SK-N-MC (cell line): ENCODE measurements at regions not wholly inside any gene's neighbourhood (a gene's known extent, or its start where the extent isn't known, plus 50 kb on each side); places are given as distances from the start of the nearest gene placed in this dataset.

Source experiments
- DNase-seq: peaks from one replicate; pipeline ENCODE4 v3.0.0-alpha.2; 2011; ENCODE audit warnings: low read depth, low spot score
- H3K27ac ChIP-seq: fragments of 200-600 bp; sonication (generic); 2 replicates; pipeline ENCODE4 v1.5.1; 2016; ENCODE audit warnings: mixed run types
- H3K36me3 ChIP-seq: fragments of 200-600 bp; sonication (generic); 2 replicates; pipeline ENCODE4 v1.6.1; 2017; ENCODE audit warnings: antibody characterized with exemption, low read length, mixed read lengths; ENCODE audit not compliant: insufficient read depth
- H3K4me3 ChIP-seq: fragments of 200-600 bp; sonication (generic); 2 replicates; pipeline ENCODE4 v1.5.1; 2016
- H3K9ac ChIP-seq: fragments of 200-600 bp; sonication (generic); 2 replicates; pipeline ENCODE4 v1.8.0; 2017; ENCODE audit warnings: mixed run types, mixed read lengths; ENCODE audit not compliant: insufficient read length
- H3K9me3 ChIP-seq: fragments of 200-600 bp; sonication (generic); 2 replicates; pipeline ENCODE4 v1.6.1; 2017; ENCODE audit warnings: low read depth, mild to moderate bottlenecking, antibody characterized with exemption, low read length, moderate library complexity, mixed read lengths
- EZH2 ChIP-seq: fragments of 200-600 bp; sonication (generic); IDR thresholded peaks from one replicate; pipeline ENCODE4 v1.6.1; 2017; ENCODE audit warnings: antibody characterized with exemption
- FOXP2 ChIP-seq: optimal IDR thresholded peaks from 2 replicates; pipeline ENCODE3; 2011; ENCODE audit warnings: mild to moderate bottlenecking, moderate library complexity; ENCODE audit not compliant: insufficient read depth; ENCODE audit errors: extremely low read length, control extremely low read depth
- POLR2AphosphoS5 ChIP-seq: IDR thresholded peaks from 2 replicates; pipeline ENCODE4 v1.6.1; 2012; ENCODE audit warnings: mild to moderate bottlenecking, low read depth, low read length, borderline replicate concordance

GRCh38 chr12:115898670-115899069, 378.8 kb downstream of the MED13L start:
- Histone ChIP-seq H3K4me3 (no peak overlapping the region), H3K9me3 (no peaks in the 10 kb centered on the region), H3K36me3 (no peaks in the 10 kb centered on the region), H3K9ac (no peak overlapping the region), H3K27ac (no peak overlapping the region)
- TF ChIP-seq FOXP2, result no peak
- no peak for TF ChIP-seq POLR2AphosphoS5
- TF ChIP-seq EZH2, result no peak
- DNase-seq, result no peak

- no peak for TF ChIP-seq FOXP2
- no peak for TF ChIP-seq EZH2
- no peak for TF ChIP-seq POLR2AphosphoS5
- no peaks in the 10 kb centered on the region for H3K36me3 ChIP-seq
- DNase-seq, result no peak
- H3K4me3 ChIP-seq, result no peak overlapping the region
- H3K9me3 ChIP-seq, result no peaks in the 10 kb centered on the region
- no peak overlapping the region for H3K27ac ChIP-seq
- H3K9ac ChIP-seq, result no peak overlapping the region
Measured at GRCh38 chr12:115897729-115898128, 379.8 kb downstream of the MED13L start.

- Histone ChIP-seq H3K36me3 (no peaks in the 10 kb centered on the region), H3K9ac (no peak overlapping the region), H3K4me3 (no peak overlapping the region), H3K27ac (no peak overlapping the region), H3K9me3 (no peaks in the 10 kb centered on the region)
- DNase-seq, result no peak
- TF ChIP-seq EZH2 (no peak), FOXP2 (no peak), POLR2AphosphoS5 (no peak)
Measured at GRCh38 chr12:115895247-115895646, 382.2 kb downstream of the MED13L start.

GRCh38 chr12:115891556-115892164, 385.8 kb downstream of the MED13L start:
- DNase-seq, result no peak
- Histone ChIP-seq H3K36me3 (no peaks in the 10 kb centered on the region), H3K27ac (no peak overlapping the region), H3K4me3 (no peak overlapping the region), H3K9me3 (no peaks in the 10 kb centered on the region), H3K9ac (no peak overlapping the region)
- TF ChIP-seq FOXP2, result no peak
- TF ChIP-seq EZH2, result no peak
- TF ChIP-seq POLR2AphosphoS5, result no peak

GRCh38 chr12:115886666-115887065, 390.8 kb downstream of the MED13L start:
- H3K27ac ChIP-seq, result no peak overlapping the region
- TF ChIP-seq EZH2 (no peak), FOXP2 (no peak), POLR2AphosphoS5 (no peak)
- H3K9me3 ChIP-seq, result no peaks in the 10 kb centered on the region
- DNase-seq, result no peak
- no peak overlapping the region for H3K9ac ChIP-seq
- H3K4me3 ChIP-seq, result no peak overlapping the region
- H3K36me3 ChIP-seq, result no peaks in the 10 kb centered on the region

GRCh38 chr12:115885040-115885690, 392.3 kb downstream of the MED13L start:
- TF ChIP-seq EZH2 (no peak), POLR2AphosphoS5 (no peak), FOXP2 (no peak)
- Histone ChIP-seq H3K9me3 (no peaks in the 10 kb centered on the region), H3K27ac (no peak overlapping the region), H3K36me3 (no peaks in the 10 kb centered on the region), H3K4me3 (no peak overlapping the region), H3K9ac (no peak overlapping the region)
- no peak for DNase-seq

- no peak overlapping the region for H3K27ac ChIP-seq
- no peak for DNase-seq
- H3K9ac ChIP-seq, result no peak overlapping the region
- H3K9me3 ChIP-seq, result no peaks in the 10 kb centered on the region
- H3K4me3 ChIP-seq, result no peak overlapping the region
- H3K36me3 ChIP-seq, result no peaks in the 10 kb centered on the region
- TF ChIP-seq POLR2AphosphoS5 (no peak), FOXP2 (no peak), EZH2 (no peak)
Measured at GRCh38 chr12:115882936-115883335, 394.6 kb downstream of the MED13L start.

GRCh38 chr12:115880238-115880637, 397.3 kb downstream of the MED13L start:
- no peaks in the 10 kb centered on the region for H3K9me3 ChIP-seq
- no peaks in the 10 kb centered on the region for H3K36me3 ChIP-seq
- no peak for TF ChIP-seq EZH2
- no peak for TF ChIP-seq FOXP2
- TF ChIP-seq POLR2AphosphoS5, result no peak
- H3K9ac ChIP-seq, result no peak overlapping the region
- H3K27ac ChIP-seq, result no peak overlapping the region
- DNase-seq, result no peak
- H3K4me3 ChIP-seq, result no peak overlapping the region

GRCh38 chr12:115879354-115879753, 398.1 kb downstream of the MED13L start:
- TF ChIP-seq EZH2 (no peak), POLR2AphosphoS5 (no peak), FOXP2 (no peak)
- Histone ChIP-seq H3K27ac (no peak overlapping the region), H3K9me3 (no peaks in the 10 kb centered on the region), H3K36me3 (no peaks in the 10 kb centered on the region), H3K4me3 (no peak overlapping the region), H3K9ac (no peak overlapping the region)
- DNase-seq, result no peak
